HL-60 (cell line): ENCODE measurements at regions not wholly inside any gene's neighbourhood (a gene's known extent, or its start where the extent isn't known, plus 50 kb on each side); places are given as distances from the start of the nearest gene placed in this dataset.

Experiments used
- CTCF ChIP-seq: IDR thresholded peaks from one replicate; pipeline ENCODE4 v1.5.1; 2011; ENCODE audit warnings: low read length, control low read depth, inconsistent platforms; ENCODE audit not compliant: insufficient read depth
- GABPA ChIP-seq: IDR thresholded peaks from 2 replicates; pipeline ENCODE4 v1.6.1; 2012; ENCODE audit warnings: low read depth
- POLR2AphosphoS5 ChIP-seq: IDR thresholded peaks from 2 replicates; pipeline ENCODE4 v1.6.1; 2012; ENCODE audit warnings: low read depth
- REST ChIP-seq: IDR thresholded peaks from 2 replicates; pipeline ENCODE4 v1.6.1; 2012; ENCODE audit warnings: low read depth; ENCODE audit not compliant: insufficient replicate concordance
- SPI1 ChIP-seq: IDR thresholded peaks from 2 replicates; pipeline ENCODE4 v1.6.1; 2012; ENCODE audit warnings: low read depth, mild to moderate bottlenecking, borderline replicate concordance

GRCh38 chr21:27388825-27389224 is 421.9 kb upstream of the ADAMTS5 start:
- TF ChIP-seq CTCF: no peak
- no peak for TF ChIP-seq SPI1
- TF ChIP-seq GABPA: no peak
- TF ChIP-seq REST: no peak
- TF ChIP-seq POLR2AphosphoS5: no peak
